PC-3 (cell line): ENCODE measurements at regions not wholly inside any gene's neighbourhood (a gene's known extent, or its start where the extent isn't known, plus 50 kb on each side); places are given as distances from the start of the nearest gene placed in this dataset.

ENCODE experiments used
- ATAC-seq: fragments of 200-7000 bp; cut with Tn5 transposase; 2 replicates; pipeline ENCODE4 v1.9.1; 2020; ENCODE audit warnings: mild to moderate bottlenecking, moderate library complexity
- BruUV-seq: library from RNA; stranded (reverse); fragments of 400-500 nt; replicated peaks from 2 replicates; lab custom pipeline; 2021; lab: Mats Ljungman, UMichigan
- CTCF ChIA-PET: fragments of 300-600 bp; sonication (Branson Sonifier 250); formaldehyde crosslinking; loops from one replicate; lab custom pipeline; 2022; ENCODE audit warnings: antibody characterized with exemption; lab: Charles Lee
- POLR2A ChIA-PET: fragments of 300-600 bp; sonication (Branson Sonifier 250); formaldehyde crosslinking; loops from one replicate; lab custom pipeline; 2022; ENCODE audit warnings: antibody characterized with exemption; ENCODE audit not compliant: unreplicated experiment; lab: Charles Lee
- DNase-seq: peaks from one replicate; pipeline ENCODE4 v3.0.0-alpha.2; 2015
- H2AFZ ChIP-seq: fragments of 300-600 bp; sonication (generic); 2 replicates; pipeline ENCODE4 v1.6.0; 2016; ENCODE audit warnings: antibody characterized with exemption, low read length
- H3F3A ChIP-seq: fragments of 300-600 bp; sonication (generic); one replicate; pipeline ENCODE4 v1.6.0; 2017; ENCODE audit warnings: antibody characterized with exemption, low read length, control low read depth, mild to moderate bottlenecking; ENCODE audit not compliant: unreplicated experiment
- H3K27ac ChIP-seq: fragments of 300-600 bp; sonication (generic); 2 replicates; pipeline ENCODE4 v1.5.1; 2016; ENCODE audit warnings: mild to moderate bottlenecking, low read length
- H3K27me3 ChIP-seq: fragments of 300-600 bp; sonication (generic); 2 replicates; pipeline ENCODE4 v1.6.1; 2016; ENCODE audit warnings: low read length, mixed read lengths
- H3K36me3 ChIP-seq: fragments of 300-600 bp; sonication (generic); 2 replicates; pipeline ENCODE4 v1.6.1; 2016; ENCODE audit warnings: low read depth, mixed run types, low read length, mixed read lengths
- H3K4me1 ChIP-seq: fragments of 300-600 bp; sonication (generic); 2 replicates; pipeline ENCODE4 v1.5.1; 2016; ENCODE audit warnings: low read length; ENCODE audit not compliant: insufficient read depth
- H3K4me2 ChIP-seq: fragments of 300-600 bp; sonication (generic); 2 replicates; pipeline ENCODE4 v1.6.0; 2016; ENCODE audit warnings: low read length
- H3K4me3 ChIP-seq: fragments of 300-600 bp; sonication (generic); 2 replicates; pipeline ENCODE4 v1.5.1; 2016; ENCODE audit warnings: mild to moderate bottlenecking, low read length, mixed read lengths
- H3K79me2 ChIP-seq: fragments of 300-600 bp; sonication (generic); 2 replicates; pipeline ENCODE4 v1.6.1; 2017; ENCODE audit warnings: low read length, mixed read lengths
- H3K9ac ChIP-seq: fragments of 300-600 bp; sonication (generic); 2 replicates; pipeline ENCODE4 v1.6.0; 2016; ENCODE audit warnings: mild to moderate bottlenecking, low read length
- H3K9me2 ChIP-seq: fragments of 300-600 bp; sonication (generic); replicated peaks from 2 replicates; pipeline ENCODE4 v1.6.1; 2016; ENCODE audit warnings: mixed run types, low read length, mixed read lengths
- H3K9me3 ChIP-seq: fragments of 300-600 bp; sonication (generic); 2 replicates; pipeline ENCODE4 v1.6.1; 2016; ENCODE audit warnings: low read length, mixed read lengths
- H4K20me1 ChIP-seq: fragments of 300-600 bp; sonication (generic); 2 replicates; pipeline ENCODE4 v1.6.1; 2016; ENCODE audit warnings: low read length, mixed read lengths
- EZH2 ChIP-seq: fragments of 300-600 bp; sonication (generic); IDR thresholded peaks from one replicate; pipeline ENCODE4 v1.6.1; 2017; ENCODE audit warnings: antibody characterized with exemption, mild to moderate bottlenecking, low read length; ENCODE audit not compliant: unreplicated experiment
- EZH2phosphoT487 ChIP-seq: fragments of 300-600 bp; sonication (generic); IDR thresholded peaks from 2 replicates; pipeline ENCODE4 v1.6.1; 2018; ENCODE audit warnings: mild to moderate bottlenecking, antibody characterized with exemption, low read length, borderline replicate concordance
- intact Hi-C: fragments of 100-400 bp; cut with micrococcal nuclease; formaldehyde crosslinking; loops from 2 replicates; pipeline ENCODE4 v1.9.0; 2023
- TF ChIP-seq, protein P1 (sequence below): fragments of 300-600 bp; sonication (generic); conservative IDR thresholded peaks from 2 replicates; pipeline ENCODE4 v1.5.1; 2017; ENCODE audit warnings: antibody characterized with exemption, low read depth, mild to moderate bottlenecking, low read length

DNA sequence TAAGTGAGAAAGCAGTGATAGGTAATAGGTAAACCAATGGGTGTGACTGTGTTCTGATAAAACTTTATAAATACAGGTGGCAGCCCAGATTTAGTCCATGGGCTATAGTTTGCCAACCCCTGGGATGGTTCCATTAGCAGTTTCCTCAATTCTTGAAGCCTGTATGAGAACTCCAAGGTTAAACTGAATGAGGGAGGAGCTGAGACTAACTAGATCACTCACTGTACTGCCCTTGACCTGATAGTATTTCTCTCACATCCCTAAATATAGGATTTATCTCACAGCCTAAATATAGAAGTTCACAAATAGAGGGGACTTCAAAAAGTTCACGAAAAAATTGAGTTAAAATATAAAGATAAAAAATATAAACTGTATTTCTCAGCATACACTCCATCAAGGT lies 439.6 kb upstream of the CCDC196 start:
- TF ChIP-seq EZH2 (no peak), EZH2phosphoT487 (no peak)
- TF ChIP-seq, protein P1, sequence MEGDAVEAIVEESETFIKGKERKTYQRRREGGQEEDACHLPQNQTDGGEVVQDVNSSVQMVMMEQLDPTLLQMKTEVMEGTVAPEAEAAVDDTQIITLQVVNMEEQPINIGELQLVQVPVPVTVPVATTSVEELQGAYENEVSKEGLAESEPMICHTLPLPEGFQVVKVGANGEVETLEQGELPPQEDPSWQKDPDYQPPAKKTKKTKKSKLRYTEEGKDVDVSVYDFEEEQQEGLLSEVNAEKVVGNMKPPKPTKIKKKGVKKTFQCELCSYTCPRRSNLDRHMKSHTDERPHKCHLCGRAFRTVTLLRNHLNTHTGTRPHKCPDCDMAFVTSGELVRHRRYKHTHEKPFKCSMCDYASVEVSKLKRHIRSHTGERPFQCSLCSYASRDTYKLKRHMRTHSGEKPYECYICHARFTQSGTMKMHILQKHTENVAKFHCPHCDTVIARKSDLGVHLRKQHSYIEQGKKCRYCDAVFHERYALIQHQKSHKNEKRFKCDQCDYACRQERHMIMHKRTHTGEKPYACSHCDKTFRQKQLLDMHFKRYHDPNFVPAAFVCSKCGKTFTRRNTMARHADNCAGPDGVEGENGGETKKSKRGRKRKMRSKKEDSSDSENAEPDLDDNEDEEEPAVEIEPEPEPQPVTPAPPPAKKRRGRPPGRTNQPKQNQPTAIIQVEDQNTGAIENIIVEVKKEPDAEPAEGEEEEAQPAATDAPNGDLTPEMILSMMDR, result no peak
- Histone ChIP-seq H2AFZ (no peak overlapping the region), H3K27me3 (peaks cover 42% of the 10 kb centered on the region), H3K4me1 (no peaks in the 10 kb centered on the region), H3K4me2 (no peak overlapping the region), H3K4me3 (no peak overlapping the region), H3F3A (no peaks in the 10 kb centered on the region), H3K9ac (no peak overlapping the region), H4K20me1 (no peaks in the 10 kb centered on the region), H3K27ac (no peak overlapping the region), H3K79me2 (no peaks in the 10 kb centered on the region), H3K9me2 (no peaks in the 10 kb centered on the region), H3K36me3 (no peaks in the 10 kb centered on the region), H3K9me3 (no peaks in the 10 kb centered on the region)
- no peak for DNase-seq
- ChIA-PET POLR2A (interaction anchor here (0.5 kb wide), 1 partner anchor 13 kb away, joined by 3 read pairs; no protein-coding TSS in a partner anchor), CTCF (no interaction called here)
- no TSS peak for BruUV-seq
- intact Hi-C loops, result no loop called here
- no peak for ATAC-seq

GRCh38 chr14:66056268-66056907 lies 429.8 kb upstream of the CCDC196 start:
- DNase-seq (no peak), ATAC-seq (no peak)
- Histone ChIP-seq H3K79me2 (no peaks in the 10 kb centered on the region), H3K4me2 (no peak overlapping the region), H3F3A (no peaks in the 10 kb centered on the region), H3K36me3 (no peaks in the 10 kb centered on the region), H3K9me2 (no peaks in the 10 kb centered on the region), H3K4me1 (no peaks in the 10 kb centered on the region), H4K20me1 (no peaks in the 10 kb centered on the region), H3K27ac (no peak overlapping the region), H3K9me3 (0 out of 2 replicates have a peak, but pooled peaks cover 4% of the 10 kb centered on the region), H3K27me3 (peaks cover 24% of the 10 kb centered on the region), H3K4me3 (no peak overlapping the region), H3K9ac (no peak overlapping the region), H2AFZ (no peak overlapping the region)
- CTCF ChIA-PET, result no interaction called here
- POLR2A ChIA-PET, result no interaction called here
- no TSS peak for BruUV-seq
- no peak for TF ChIP-seq EZH2phosphoT487
- TF ChIP-seq EZH2, result no peak
- TF ChIP-seq, protein P1, result no peak
- intact Hi-C loops, result no loop called here

GRCh38 chr14:66056926-66057552 lies 429.1 kb upstream of the CCDC196 start:
- no peaks in the 10 kb centered on the region for H3K36me3 ChIP-seq
- H4K20me1 ChIP-seq, result no peaks in the 10 kb centered on the region
- POLR2A ChIA-PET, result no interaction called here
- no peak overlapping the region for H2AFZ ChIP-seq
- H3K9me2 ChIP-seq, result no peaks in the 10 kb centered on the region
- CTCF ChIA-PET, result no interaction called here
- ATAC-seq (no peak), DNase-seq (no peak)
- H3F3A ChIP-seq, result no peaks in the 10 kb centered on the region
- no peak overlapping the region for H3K4me2 ChIP-seq
- intact Hi-C loops, result no loop called here
- no peaks in the 10 kb centered on the region for H3K79me2 ChIP-seq
- peaks cover 24% of the 10 kb centered on the region for H3K27me3 ChIP-seq
- BruUV-seq, result no TSS peak
- TF ChIP-seq, protein P1, result no peak
- TF ChIP-seq EZH2 (no peak), EZH2phosphoT487 (no peak)
- 0 out of 2 replicates have a peak, but pooled peaks cover 4% of the 10 kb centered on the region for H3K9me3 ChIP-seq
- H3K4me1 ChIP-seq, result no peaks in the 10 kb centered on the region
- H3K27ac ChIP-seq, result no peak overlapping the region
- H3K4me3 ChIP-seq, result no peak overlapping the region
- no peak overlapping the region for H3K9ac ChIP-seq
